PC-9 (cell line): ENCODE measurements at regions not wholly inside any gene's neighbourhood (a gene's known extent, or its start where the extent isn't known, plus 50 kb on each side); places are given as distances from the start of the nearest gene placed in this dataset.
A peak's percentile ranks its signal among the peaks of the same experiment; 100 is the strongest.

Source experiments
- BruUV-seq: library from RNA; stranded (reverse); fragments of 400-500 nt; replicated peaks from 2 replicates; lab custom pipeline; 2021; lab: Mats Ljungman, UMichigan
- CTCF ChIA-PET: fragments of 300-600 bp; sonication (Branson Sonifier 250); formaldehyde crosslinking; loops from one replicate; lab custom pipeline; 2022; ENCODE audit warnings: antibody characterized with exemption; lab: Charles Lee
- POLR2A ChIA-PET: fragments of 300-600 bp; sonication (Branson Sonifier 250); formaldehyde crosslinking; loops from one replicate; lab custom pipeline; 2022; ENCODE audit warnings: antibody characterized with exemption; ENCODE audit not compliant: unreplicated experiment; lab: Charles Lee
- DNase-seq, 2 experiments: peaks; one replicate each; pipeline versions ENCODE4 v3.0.0 to v3.0.0-alpha.2; 2015 to 2022; ENCODE audit warnings: mixed read lengths in 1 of 2
- H2AFZ ChIP-seq: fragments of 200-600 bp; sonication (generic); 2 replicates; pipeline ENCODE4 v1.8.1; 2017; ENCODE audit warnings: antibody characterized with exemption
- H3F3A ChIP-seq: fragments of 200-600 bp; sonication (generic); 2 replicates; pipeline ENCODE4 v1.8.1; 2017; ENCODE audit warnings: antibody characterized with exemption, mild to moderate bottlenecking, low read depth; ENCODE audit not compliant: insufficient read depth
- H3K27ac ChIP-seq: fragments of 200-600 bp; sonication (generic); 2 replicates; pipeline ENCODE4 v1.6.1; 2016; ENCODE audit warnings: mixed run types
- H3K27me3 ChIP-seq: fragments of 200-600 bp; sonication (generic); 2 replicates; pipeline ENCODE4 v1.6.1; 2016; ENCODE audit warnings: low read depth, mixed run types; ENCODE audit not compliant: insufficient read depth
- H3K36me3 ChIP-seq: fragments of 200-600 bp; sonication (generic); 2 replicates; pipeline ENCODE4 v1.6.1; 2016; ENCODE audit warnings: low read depth, mixed run types
- H3K4me1 ChIP-seq: fragments of 200-600 bp; sonication (generic); replicated peaks from 2 replicates; pipeline ENCODE4 v1.6.1; 2016; ENCODE audit warnings: mixed run types; ENCODE audit not compliant: insufficient read depth
- H3K4me2 ChIP-seq: fragments of 200-600 bp; sonication (generic); 2 replicates; pipeline ENCODE4 v1.6.1; 2017; ENCODE audit warnings: mixed run types
- H3K4me3 ChIP-seq: fragments of 200-600 bp; sonication (generic); 2 replicates; pipeline ENCODE4 v1.6.1; 2016; ENCODE audit warnings: mixed run types
- H3K79me2 ChIP-seq: fragments of 200-600 bp; sonication (generic); 2 replicates; pipeline ENCODE4 v1.6.1; 2017; ENCODE audit warnings: low read depth, mixed run types
- H3K9me2 ChIP-seq: fragments of 200-600 bp; sonication (generic); 2 replicates; pipeline ENCODE4 v1.8.1; 2017; ENCODE audit warnings: mild to moderate bottlenecking; ENCODE audit not compliant: insufficient read depth
- H3K9me3 ChIP-seq: fragments of 200-600 bp; sonication (generic); 2 replicates; pipeline ENCODE4 v1.8.1; 2016; ENCODE audit warnings: low read depth; ENCODE audit not compliant: insufficient read depth
- H4K20me1 ChIP-seq: fragments of 200-600 bp; sonication (generic); 2 replicates; pipeline ENCODE4 v1.8.1; 2017; ENCODE audit not compliant: insufficient read depth
- EZH2 ChIP-seq: fragments of 200-600 bp; sonication (generic); IDR thresholded peaks from 2 replicates; pipeline ENCODE4 v1.8.0; 2017; ENCODE audit warnings: antibody characterized with exemption, low read depth
- intact Hi-C: fragments of 100-400 bp; cut with micrococcal nuclease; formaldehyde crosslinking; loops from one replicate; pipeline ENCODE4 v1.10.0; 2022; ENCODE audit not compliant: unreplicated experiment
- TF ChIP-seq, protein P1 (sequence below): fragments of 200-600 bp; sonication (generic); conservative IDR thresholded peaks from 2 replicates; pipeline ENCODE4 v1.6.1; 2017; ENCODE audit warnings: mixed run types, antibody characterized with exemption, mild to moderate bottlenecking, moderate library complexity

GRCh38 chr16:47778106-47778801 is 317.1 kb downstream of the PHKB start:
- DNase-seq = no peak
- H3K9me2 ChIP-seq = no peaks in the 10 kb centered on the region
- no peaks in the 10 kb centered on the region for H3K27me3 ChIP-seq
- no peaks in the 10 kb centered on the region for H3K9me3 ChIP-seq
- no peaks in the 10 kb centered on the region for H3K36me3 ChIP-seq
- CTCF ChIA-PET = no interaction called here
- H2AFZ ChIP-seq = no peak overlapping the region
- peaks cover 18% of the 10 kb centered on the region for H3K4me1 ChIP-seq
- H3K27ac ChIP-seq = no peak overlapping the region
- no peak overlapping the region for H3K4me2 ChIP-seq
- TF ChIP-seq EZH2 = no peak
- TF ChIP-seq, protein P1, sequence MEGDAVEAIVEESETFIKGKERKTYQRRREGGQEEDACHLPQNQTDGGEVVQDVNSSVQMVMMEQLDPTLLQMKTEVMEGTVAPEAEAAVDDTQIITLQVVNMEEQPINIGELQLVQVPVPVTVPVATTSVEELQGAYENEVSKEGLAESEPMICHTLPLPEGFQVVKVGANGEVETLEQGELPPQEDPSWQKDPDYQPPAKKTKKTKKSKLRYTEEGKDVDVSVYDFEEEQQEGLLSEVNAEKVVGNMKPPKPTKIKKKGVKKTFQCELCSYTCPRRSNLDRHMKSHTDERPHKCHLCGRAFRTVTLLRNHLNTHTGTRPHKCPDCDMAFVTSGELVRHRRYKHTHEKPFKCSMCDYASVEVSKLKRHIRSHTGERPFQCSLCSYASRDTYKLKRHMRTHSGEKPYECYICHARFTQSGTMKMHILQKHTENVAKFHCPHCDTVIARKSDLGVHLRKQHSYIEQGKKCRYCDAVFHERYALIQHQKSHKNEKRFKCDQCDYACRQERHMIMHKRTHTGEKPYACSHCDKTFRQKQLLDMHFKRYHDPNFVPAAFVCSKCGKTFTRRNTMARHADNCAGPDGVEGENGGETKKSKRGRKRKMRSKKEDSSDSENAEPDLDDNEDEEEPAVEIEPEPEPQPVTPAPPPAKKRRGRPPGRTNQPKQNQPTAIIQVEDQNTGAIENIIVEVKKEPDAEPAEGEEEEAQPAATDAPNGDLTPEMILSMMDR = no peak
- no peak overlapping the region for H3K4me3 ChIP-seq
- POLR2A ChIA-PET = no interaction called here
- H3F3A ChIP-seq = no peaks in the 10 kb centered on the region
- BruUV-seq = no TSS peak
- H4K20me1 ChIP-seq = no peaks in the 10 kb centered on the region
- intact Hi-C loops = loop anchor here (10.0 kb wide), 1 partner anchor 63 kb away; no protein-coding TSS in a partner anchor
- H3K79me2 ChIP-seq = no peaks in the 10 kb centered on the region

DNA sequence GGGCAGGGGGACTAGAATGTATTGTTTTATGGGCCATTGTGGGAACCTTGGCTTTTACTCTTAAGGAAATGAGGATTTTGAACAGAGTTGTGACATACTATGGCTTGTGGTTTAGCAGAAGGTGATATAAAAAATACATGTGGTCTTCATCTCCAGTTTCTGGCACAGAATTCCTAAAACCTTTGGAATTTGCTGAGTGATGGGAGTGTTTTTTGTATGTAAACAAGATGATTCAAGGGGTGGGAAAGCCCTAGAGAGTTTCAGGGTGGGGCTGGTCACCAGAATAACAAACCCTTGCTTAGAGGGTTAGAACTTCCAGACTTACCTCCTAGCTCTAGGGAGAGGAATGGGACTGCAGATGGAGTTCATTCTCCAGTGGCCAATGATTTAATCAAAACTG is 316.1 kb downstream of the PHKB start:
- no TSS peak for BruUV-seq

DNA sequence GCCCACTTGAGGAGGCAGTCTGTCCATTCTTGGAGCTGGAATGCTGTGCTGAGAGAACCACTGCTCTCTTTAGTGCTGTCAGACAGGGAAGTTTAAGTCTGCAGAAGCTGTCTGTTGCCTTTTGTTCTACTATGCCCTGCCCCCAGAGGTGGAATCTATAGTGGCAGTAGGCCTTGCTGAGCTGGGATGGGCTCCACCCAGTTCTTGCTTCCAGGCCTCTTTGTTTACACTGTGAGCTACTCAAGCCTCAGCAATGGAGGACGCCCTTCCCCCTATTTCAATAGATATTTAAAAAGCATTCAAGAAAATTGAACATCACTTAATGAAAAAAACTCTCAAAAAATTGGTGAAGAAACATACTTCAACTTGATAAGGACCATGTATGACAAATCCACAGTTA is 313.5 kb downstream of the PHKB start:
- Histone ChIP-seq H3K36me3 (no peaks in the 10 kb centered on the region), H3K4me1 (peaks cover 18% of the 10 kb centered on the region), H3K27ac (no peak overlapping the region), H3K79me2 (no peaks in the 10 kb centered on the region), H3K4me2 (peak overlapping the region; percentile 37; the same call in 1 of the 2 replicates), H3K9me3 (peaks cover 4% of the 10 kb centered on the region; the same call in 1 of the 2 replicates), H3K9me2 (no peaks in the 10 kb centered on the region), H3K27me3 (no peaks in the 10 kb centered on the region), H2AFZ (no peak overlapping the region; the same call in 1 of the 2 replicates), H3F3A (no peaks in the 10 kb centered on the region), H3K4me3 (no peak overlapping the region), H4K20me1 (no peaks in the 10 kb centered on the region)
- TF ChIP-seq, protein P1 = peak; percentile 43; the same call in 1 of the 2 replicates
- no peak for TF ChIP-seq EZH2
- BruUV-seq = no TSS peak
- peak; percentile 54 to 69 for DNase-seq
- POLR2A ChIA-PET = interaction anchor here (0.6 kb wide), 1 partner anchor 371 kb away, joined by 4 read pairs; no protein-coding TSS in a partner anchor
- intact Hi-C loops = loop anchor here (10.0 kb wide), 1 partner anchor 60 kb away; no protein-coding TSS in a partner anchor
- CTCF ChIA-PET = interaction anchor here (0.6 kb wide), 1 partner anchor 1681 kb away, joined by 3 read pairs; no protein-coding TSS in a partner anchor

More for the DNA sequence above, 316.1 kb downstream of the PHKB start:
- H4K20me1 ChIP-seq = no peaks in the 10 kb centered on the region
- peaks cover 18% of the 10 kb centered on the region for H3K4me1 ChIP-seq
- H3K9me3 ChIP-seq = peaks cover 3% of the 10 kb centered on the region; the same call in 1 of the 2 replicates
- no peaks in the 10 kb centered on the region for H3K36me3 ChIP-seq
- TF ChIP-seq EZH2 = no peak
- TF ChIP-seq, protein P1 = no peak
- no peak overlapping the region for H2AFZ ChIP-seq
- no peak overlapping the region for H3K4me3 ChIP-seq
- CTCF ChIA-PET = no interaction called here
- no peak for DNase-seq
- H3K27ac ChIP-seq = 0 out of 2 replicates have a peak overlapping the region, but pooled peaks have one; percentile 9
- H3K27me3 ChIP-seq = no peaks in the 10 kb centered on the region
- intact Hi-C loops = loop anchor here (10.0 kb wide), 1 partner anchor 62 kb away; no protein-coding TSS in a partner anchor
- POLR2A ChIA-PET = no interaction called here
- H3F3A ChIP-seq = no peaks in the 10 kb centered on the region
- no peak overlapping the region for H3K4me2 ChIP-seq
- no peaks in the 10 kb centered on the region for H3K9me2 ChIP-seq
- H3K79me2 ChIP-seq = no peaks in the 10 kb centered on the region
